ENCODE measurements at regions not wholly inside any gene's neighbourhood (a gene's known extent, or its start where the extent isn't known, plus 50 kb on each side); places are given as distances from the start of the nearest gene placed in this dataset.

DNA sequence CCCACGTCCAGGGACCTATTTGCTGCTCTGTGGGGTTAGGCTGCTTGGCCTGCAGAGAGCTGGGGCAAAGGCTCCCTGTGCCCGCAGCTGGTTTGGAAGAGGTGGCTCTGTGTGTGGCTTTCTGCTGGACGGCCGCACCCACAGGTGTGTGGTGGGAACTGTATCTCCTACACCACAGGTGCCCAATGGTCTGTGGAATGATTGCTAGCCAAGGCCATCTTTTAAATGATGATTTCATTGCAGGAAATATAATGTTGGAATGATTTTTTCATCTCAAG lies 178.4 kb downstream of the DLL1 start:
- no peak for DNase-seq (ENCODE audit: low read depth)
- TF ChIP-seq, protein P1, sequence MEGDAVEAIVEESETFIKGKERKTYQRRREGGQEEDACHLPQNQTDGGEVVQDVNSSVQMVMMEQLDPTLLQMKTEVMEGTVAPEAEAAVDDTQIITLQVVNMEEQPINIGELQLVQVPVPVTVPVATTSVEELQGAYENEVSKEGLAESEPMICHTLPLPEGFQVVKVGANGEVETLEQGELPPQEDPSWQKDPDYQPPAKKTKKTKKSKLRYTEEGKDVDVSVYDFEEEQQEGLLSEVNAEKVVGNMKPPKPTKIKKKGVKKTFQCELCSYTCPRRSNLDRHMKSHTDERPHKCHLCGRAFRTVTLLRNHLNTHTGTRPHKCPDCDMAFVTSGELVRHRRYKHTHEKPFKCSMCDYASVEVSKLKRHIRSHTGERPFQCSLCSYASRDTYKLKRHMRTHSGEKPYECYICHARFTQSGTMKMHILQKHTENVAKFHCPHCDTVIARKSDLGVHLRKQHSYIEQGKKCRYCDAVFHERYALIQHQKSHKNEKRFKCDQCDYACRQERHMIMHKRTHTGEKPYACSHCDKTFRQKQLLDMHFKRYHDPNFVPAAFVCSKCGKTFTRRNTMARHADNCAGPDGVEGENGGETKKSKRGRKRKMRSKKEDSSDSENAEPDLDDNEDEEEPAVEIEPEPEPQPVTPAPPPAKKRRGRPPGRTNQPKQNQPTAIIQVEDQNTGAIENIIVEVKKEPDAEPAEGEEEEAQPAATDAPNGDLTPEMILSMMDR (conservative IDR thresholded peaks at IDR 0.05; ENCODE audit: low read depth, low read length) = no peak
- H3K4me3 ChIP-seq (ENCODE audit: low read length) = no peak overlapping the region

DNA sequence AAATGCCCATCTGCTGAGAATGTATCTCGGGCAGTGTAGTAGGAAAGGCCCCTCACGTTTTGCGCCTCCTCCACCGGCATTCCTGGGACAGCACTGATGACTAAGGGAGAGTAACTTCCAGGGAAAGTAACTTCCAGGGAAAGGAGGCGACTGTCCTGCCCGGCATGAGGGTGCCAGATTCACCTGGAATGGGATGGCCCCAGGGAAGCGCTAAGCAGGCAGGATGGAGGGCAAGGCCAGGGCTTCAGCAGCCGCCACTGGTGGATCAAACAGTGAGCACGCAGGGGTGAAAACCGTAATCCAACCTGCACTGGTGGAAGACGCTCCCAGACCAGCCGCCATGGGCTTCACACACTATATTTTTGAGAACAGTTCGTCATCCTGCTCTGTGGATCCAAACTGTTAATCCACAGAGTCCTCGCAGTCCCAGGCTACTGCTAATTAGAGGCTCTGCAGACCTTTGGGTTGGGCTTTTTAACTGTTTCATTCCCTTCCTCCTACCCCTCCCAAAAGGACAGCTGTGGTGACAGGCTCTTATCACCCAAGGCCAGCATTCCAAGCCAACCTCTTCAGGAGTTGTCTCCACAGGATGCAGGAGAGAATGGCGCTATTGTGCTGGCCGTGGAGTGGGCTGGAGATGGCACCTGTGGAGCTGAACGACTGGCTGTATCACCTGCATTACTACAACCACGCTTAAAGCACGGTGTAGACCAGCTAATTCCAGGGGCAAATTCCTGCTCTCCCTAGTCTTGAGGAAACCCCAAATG lies 178.9 kb downstream of the DLL1 start:
- no peak for DNase-seq (ENCODE audit: low read depth)
- TF ChIP-seq, protein P1 (conservative IDR thresholded peaks at IDR 0.05; ENCODE audit: low read depth, low read length) = no peak
- H3K4me3 ChIP-seq (ENCODE audit: low read length) = no peak overlapping the region

DNA sequence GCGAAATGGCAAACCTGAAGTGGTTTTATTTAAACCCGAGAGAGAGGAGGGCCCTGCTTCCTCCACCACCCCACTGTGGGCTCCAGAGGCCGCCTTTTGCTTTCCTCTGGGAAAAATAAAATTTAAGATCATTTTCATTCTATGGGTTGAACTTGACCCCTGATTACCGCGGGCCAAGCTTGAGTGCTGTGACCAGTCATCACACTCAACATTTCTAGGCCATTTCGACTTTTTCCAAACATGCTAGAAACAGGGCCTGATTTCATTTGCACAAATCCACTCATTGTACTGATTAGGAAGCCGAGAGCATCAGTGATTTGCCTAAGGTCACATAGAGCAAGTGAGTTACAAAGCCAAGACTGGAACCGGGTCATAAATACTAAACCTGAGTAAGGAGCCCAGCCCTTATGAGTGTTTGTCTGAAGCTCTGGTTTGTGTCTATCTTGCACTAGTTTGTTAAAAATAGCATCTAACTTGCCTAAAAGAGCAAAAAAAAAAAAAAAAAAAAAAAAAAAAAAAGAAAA lies 179.7 kb downstream of the DLL1 start:
- H3K4me3 ChIP-seq (ENCODE audit: low read length) = no peak overlapping the region
- TF ChIP-seq, protein P1 (conservative IDR thresholded peaks at IDR 0.05; ENCODE audit: low read depth, low read length) = no peak
- DNase-seq (ENCODE audit: low read depth) = no peak

DNA sequence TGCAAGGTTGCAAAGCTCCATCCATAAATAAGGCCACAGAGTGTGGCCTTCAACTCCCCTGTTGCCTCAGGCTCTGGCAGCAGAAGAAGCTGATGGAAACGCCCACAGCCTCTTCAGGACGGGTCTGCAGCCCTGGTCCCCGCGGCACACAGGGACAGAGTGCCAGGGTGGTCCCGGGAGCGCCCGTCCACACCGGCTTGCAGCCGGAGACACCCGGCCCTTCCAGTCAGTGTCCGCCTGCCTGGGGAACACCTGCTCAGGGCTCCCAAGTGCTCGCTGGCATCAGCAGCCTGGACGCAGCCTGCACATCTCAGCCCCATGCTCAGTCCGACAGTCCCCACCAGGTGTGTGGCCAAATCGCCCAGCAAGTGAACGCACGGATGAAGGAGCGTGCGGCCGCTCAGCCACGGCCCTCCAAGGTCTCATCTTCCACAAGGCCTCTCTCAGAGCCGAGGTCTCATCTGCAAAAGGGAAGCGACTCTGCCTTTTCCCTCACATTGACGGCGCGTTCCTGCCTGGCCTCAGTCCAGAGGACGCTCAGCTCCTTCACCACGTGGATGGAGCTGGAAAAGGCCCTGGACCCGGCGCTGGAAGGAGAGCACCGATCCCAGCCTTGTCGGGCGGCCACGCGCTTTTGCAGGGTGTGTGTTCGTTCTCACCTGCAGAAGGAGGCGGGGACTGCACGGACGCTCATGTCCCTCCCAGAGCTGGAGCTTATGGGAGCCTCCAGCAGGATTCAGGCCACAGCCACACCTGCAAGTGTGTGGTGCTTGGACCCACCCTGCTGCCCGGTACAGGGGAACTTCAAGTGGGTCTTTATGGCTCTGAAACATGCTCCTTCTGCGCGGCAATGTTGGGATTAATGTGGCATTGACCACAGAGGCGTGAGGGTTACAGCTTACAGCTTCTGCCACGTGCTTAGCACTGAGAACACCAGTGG lies 180.4 kb downstream of the DLL1 start:
- DNase-seq (ENCODE audit: low read depth) = no peak
- no peak overlapping the region for H3K4me3 ChIP-seq (ENCODE audit: low read length)
- TF ChIP-seq, protein P1 (conservative IDR thresholded peaks at IDR 0.05; ENCODE audit: low read depth, low read length) = no peak

DNA sequence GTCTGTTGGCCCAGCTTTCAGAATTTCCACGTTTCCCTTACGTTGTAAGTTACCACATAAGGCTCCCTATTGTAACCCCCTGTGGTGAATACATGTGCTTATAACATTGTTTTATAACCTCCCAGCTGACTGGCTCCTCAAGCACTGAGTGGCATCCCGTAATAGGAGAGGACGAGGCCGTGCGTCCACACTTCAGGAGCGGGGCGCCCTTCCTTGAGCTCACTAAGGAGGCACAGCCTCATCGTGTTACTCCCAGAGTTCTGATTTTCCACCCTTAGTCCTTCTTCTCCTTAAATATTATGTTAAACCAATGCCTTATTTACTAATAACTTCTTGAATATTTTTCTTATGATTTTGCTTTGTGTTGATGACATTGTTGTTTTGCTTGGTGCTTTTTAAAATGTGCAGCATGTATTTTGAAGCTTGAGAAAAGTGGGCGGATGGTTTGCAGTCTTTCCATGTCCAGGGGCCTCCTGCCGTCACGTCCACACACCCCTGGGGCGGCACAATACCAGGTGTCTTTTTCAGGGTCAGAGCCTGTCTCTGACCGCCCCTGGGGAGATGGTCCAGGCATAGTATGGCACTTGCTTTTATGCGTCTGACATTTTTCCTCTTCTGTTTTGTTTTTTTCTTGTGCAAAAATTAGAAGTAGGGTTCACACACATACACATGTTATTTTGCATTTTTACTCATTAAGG lies 181.8 kb downstream of the DLL1 start:
- H3K4me3 ChIP-seq (ENCODE audit: low read length) = no peak overlapping the region
- TF ChIP-seq, protein P1 (conservative IDR thresholded peaks at IDR 0.05; ENCODE audit: low read depth, low read length) = no peak
- no peak for DNase-seq (ENCODE audit: low read depth)

DNA sequence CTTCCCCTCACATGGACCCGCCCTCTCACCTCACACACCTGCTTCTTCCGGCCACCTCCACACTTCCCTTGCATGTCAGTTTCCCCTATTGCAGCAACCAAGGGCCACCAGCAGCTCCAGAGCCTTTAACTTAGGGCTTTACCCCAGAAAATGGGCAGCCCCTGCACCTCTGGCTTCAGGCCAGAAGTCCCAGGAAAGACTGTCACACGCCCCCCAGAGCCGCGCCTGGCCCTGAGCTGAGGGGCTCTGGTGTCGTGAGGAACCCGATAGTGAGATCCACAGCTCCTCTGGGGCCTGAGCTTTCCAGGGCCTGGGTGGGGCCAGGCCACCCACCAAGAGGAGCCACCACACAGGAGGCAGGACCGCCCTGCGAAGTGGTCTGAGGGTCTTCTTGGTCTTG lies 182.4 kb downstream of the DLL1 start:
- no peak for DNase-seq (ENCODE audit: low read depth)
- no peak overlapping the region for H3K4me3 ChIP-seq (ENCODE audit: low read length)
- TF ChIP-seq, protein P1 (conservative IDR thresholded peaks at IDR 0.05; ENCODE audit: low read depth, low read length) = no peak

Measured in retinal pigment epithelial cell (primary cell).